Stimulated activated CD4-positive, alpha-beta T cell treated with anti-CD3 and anti-CD28 coated beads, TNF-alpha, amount 100 ng/mL, for 24 hours (primary cell): ENCODE measurements at regions not wholly inside any gene's neighbourhood (a gene's known extent, or its start where the extent isn't known, plus 50 kb on each side); places are given as distances from the start of the nearest gene placed in this dataset.
"Not testable (repeated sequence)": the region's sequence is repeated elsewhere in the genome, so short reads cannot be mapped to it uniquely, and the experiment has no call there.

Experiments
- DNase-seq, 3 experiments: peaks; one replicate each; pipeline ENCODE4 v3.0.0-alpha.2; 2020; ENCODE audit warnings: low read depth in 3 of 3

GRCh38 chr6:137655291-137655690 is 161.1 kb upstream of the OLIG3 start:
- no peak for DNase-seq

- DNase-seq = no peak
Measured at GRCh38 chr6:137656735-137657134, 162.5 kb upstream of the OLIG3 start.

- peak in 2 of 3 experiments; percentile 3 to 30 for DNase-seq
Measured at GRCh38 chr6:137657351-137657911, 163.2 kb upstream of the OLIG3 start.

GRCh38 chr6:137658287-137658686 is 164.1 kb upstream of the OLIG3 start:
- no peak for DNase-seq

- DNase-seq = no peak
Measured at GRCh38 chr6:137659871-137660270, 165.7 kb upstream of the OLIG3 start.

- DNase-seq = no peak
Measured at GRCh38 chr6:137660296-137660731, 166.1 kb upstream of the OLIG3 start.

- peak in 2 of 3 experiments; percentile 26 to 62 for DNase-seq
Measured at GRCh38 chr6:137661601-137662000, 167.4 kb upstream of the OLIG3 start.

- DNase-seq = no peak
Measured at GRCh38 chr6:137664183-137664582, 170.0 kb upstream of the OLIG3 start.

- DNase-seq = no peak
Measured at GRCh38 chr6:137665342-137665934, 171.2 kb upstream of the OLIG3 start.

- no peak for DNase-seq
Measured at GRCh38 chr6:137666202-137666774, 172.1 kb upstream of the OLIG3 start.

- no peak for DNase-seq
Measured at GRCh38 chr6:137673603-137674002, 179.4 kb upstream of the OLIG3 start.

- no peak for DNase-seq
Measured at GRCh38 chr6:137676888-137677287, 182.7 kb upstream of the OLIG3 start.

- no peak for DNase-seq
Measured at GRCh38 chr6:137677709-137678108, 183.5 kb upstream of the OLIG3 start.

GRCh38 chr6:137678451-137678850 is 184.3 kb upstream of the OLIG3 start:
- DNase-seq = peak in 1 of 3 experiments; percentile 29

- no peak for DNase-seq
Measured at GRCh38 chr6:137680705-137681346, 186.2 kb upstream of the TNFAIP3 start.

GRCh38 chr6:137681445-137682009 is 185.5 kb upstream of the TNFAIP3 start:
- DNase-seq = no peak

- DNase-seq = not testable (repeated sequence)
Measured at GRCh38 chr6:137682658-137683057, 184.4 kb upstream of the TNFAIP3 start.

- no peak for DNase-seq
Measured at GRCh38 chr6:137683916-137684315, 183.1 kb upstream of the TNFAIP3 start.

GRCh38 chr6:137685798-137686375 is 181.2 kb upstream of the TNFAIP3 start:
- no peak for DNase-seq

GRCh38 chr6:137687818-137688217 is 179.2 kb upstream of the TNFAIP3 start:
- DNase-seq = no peak

GRCh38 chr6:137688230-137688971 is 178.7 kb upstream of the TNFAIP3 start:
- no peak for DNase-seq

GRCh38 chr6:137689377-137689776 is 177.7 kb upstream of the TNFAIP3 start:
- no peak for DNase-seq
